Neutrophil (primary cell): ENCODE measurements at regions not wholly inside any gene's neighbourhood (a gene's known extent, or its start where the extent isn't known, plus 50 kb on each side); places are given as distances from the start of the nearest gene placed in this dataset.

Experiments used
- H3K27ac ChIP-seq: fragments of 200-600 bp; sonication (generic); 2 replicates; pipeline ENCODE4 v1.5.1; 2016; ENCODE audit warnings: mild to moderate bottlenecking, moderate library complexity
- H3K27me3 ChIP-seq: fragments of 200-600 bp; sonication (generic); 2 replicates; pipeline ENCODE4 v1.6.0; 2016; ENCODE audit warnings: mild to moderate bottlenecking
- H3K36me3 ChIP-seq: fragments of 200-600 bp; sonication (generic); 2 replicates; pipeline ENCODE4 v1.5.1; 2017
- H3K4me1 ChIP-seq, 2 experiments: fragments of 200-600 bp in 1 of 2; sonication (generic) in 1 of 2; 1 replicate in 1 of 2; 2 replicates in 1 of 2; pipeline versions ENCODE4 v1.5.1 to v1.6.1; 2013 to 2016; ENCODE audit warnings: low read depth in 1 of 2, low read length in 1 of 2, mild to moderate bottlenecking in 1 of 2, moderate library complexity in 1 of 2; ENCODE audit not compliant: control insufficient read depth in 1 of 2, insufficient read depth in 1 of 2
- H3K4me3 ChIP-seq, 2 experiments: fragments of 200-600 bp in 1 of 2; sonication (generic) in 1 of 2; 1 replicate in 1 of 2; 2 replicates in 1 of 2; pipeline ENCODE4 v1.5.1; 2013 to 2016; ENCODE audit warnings: low read depth in 1 of 2, low read length in 1 of 2, mild to moderate bottlenecking in 1 of 2, moderate library complexity in 1 of 2
- H3K9me3 ChIP-seq: fragments of 200-600 bp; sonication (generic); 2 replicates; pipeline ENCODE4 v1.5.1; 2016
- CTCF ChIP-seq: fragments of 200-600 bp; sonication (generic); IDR thresholded peaks from 2 replicates; pipeline ENCODE4 v1.5.1; 2016; ENCODE audit warnings: antibody characterized with exemption

- Histone ChIP-seq H3K27ac (no peak overlapping the region), H3K27me3 (no peaks in the 10 kb centered on the region), H3K4me1 (no peaks in the 10 kb centered on the region), H3K36me3 (no peaks in the 10 kb centered on the region), H3K4me3 (no peak overlapping the region), H3K9me3 (no peaks in the 10 kb centered on the region)
- no peak for TF ChIP-seq CTCF
These were observed 69.9 kb upstream of the ZNF608 start for GRCh38 chr5:124816381-124816780.

DNA sequence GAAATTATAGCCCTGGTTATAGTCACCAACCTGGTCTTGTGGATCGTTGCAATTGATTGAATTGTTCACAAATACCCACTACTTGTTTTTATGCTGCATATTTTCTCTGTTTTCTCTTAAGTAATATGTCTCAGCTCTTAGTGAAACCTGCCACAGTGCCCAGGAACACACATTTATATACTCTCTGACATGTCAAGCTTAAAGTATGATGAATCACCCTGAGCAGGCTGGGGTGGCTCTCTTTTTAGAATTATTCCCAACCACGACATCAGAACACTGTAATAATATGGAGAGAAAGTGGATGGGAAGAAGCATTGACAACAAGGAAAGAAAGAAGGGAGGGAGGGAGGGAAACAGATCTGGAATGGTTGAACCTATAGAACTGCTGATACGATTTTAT, 72.8 kb upstream of the ZNF608 start:
- Histone ChIP-seq H3K4me3 (no peak overlapping the region), H3K9me3 (no peaks in the 10 kb centered on the region), H3K4me1 (no peaks in the 10 kb centered on the region), H3K27me3 (no peaks in the 10 kb centered on the region), H3K36me3 (no peaks in the 10 kb centered on the region), H3K27ac (no peak overlapping the region)
- TF ChIP-seq CTCF: no peak

GRCh38 chr5:124822647-124823046, 76.2 kb upstream of the ZNF608 start:
- no peaks in the 10 kb centered on the region for H3K27me3 ChIP-seq
- no peaks in the 10 kb centered on the region for H3K36me3 ChIP-seq
- TF ChIP-seq CTCF: no peak
- H3K4me3 ChIP-seq: no peak overlapping the region
- H3K4me1 ChIP-seq: peaks cover 8 to 15% of the 10 kb centered on the region in 2 experiments
- no peak overlapping the region for H3K27ac ChIP-seq
- no peaks in the 10 kb centered on the region for H3K9me3 ChIP-seq

GRCh38 chr5:124823380-124823779, 76.9 kb upstream of the ZNF608 start:
- Histone ChIP-seq H3K36me3 (no peaks in the 10 kb centered on the region), H3K9me3 (no peaks in the 10 kb centered on the region), H3K4me3 (no peak overlapping the region), H3K27ac (no peak overlapping the region), H3K27me3 (no peaks in the 10 kb centered on the region), H3K4me1 (peaks cover 8 to 15% of the 10 kb centered on the region in 2 experiments)
- TF ChIP-seq CTCF: no peak

DNA sequence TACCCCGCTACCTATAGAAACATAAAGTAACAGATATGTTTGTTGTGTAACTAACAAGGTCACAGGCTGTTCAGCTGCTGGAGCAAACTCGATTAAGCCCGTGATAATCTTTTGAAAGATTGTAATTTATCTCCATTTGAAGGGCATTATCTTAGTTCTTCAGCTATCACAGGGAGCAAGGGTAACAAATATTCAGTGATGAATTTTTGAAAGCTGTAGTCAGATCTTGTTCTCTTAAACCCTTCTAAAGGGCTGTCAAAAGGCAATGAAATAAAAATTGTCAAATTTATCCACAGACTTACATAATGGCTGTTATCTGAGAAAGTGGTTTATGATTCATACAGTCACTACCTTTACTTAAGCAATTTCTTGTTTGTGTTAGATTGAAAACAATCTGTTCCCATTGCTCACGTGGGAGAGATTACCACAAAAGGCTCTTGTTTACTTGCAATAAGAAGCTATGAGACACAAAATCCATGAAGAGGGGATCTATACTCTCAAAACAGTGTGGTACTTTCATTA, 78.3 kb upstream of the ZNF608 start:
- Histone ChIP-seq H3K4me3 (no peak overlapping the region), H3K4me1 (peaks cover 8 to 15% of the 10 kb centered on the region in 2 experiments), H3K9me3 (no peaks in the 10 kb centered on the region), H3K27ac (no peak overlapping the region), H3K27me3 (no peaks in the 10 kb centered on the region), H3K36me3 (no peaks in the 10 kb centered on the region)
- TF ChIP-seq CTCF: no peak
